IPS-NIHi7 (cell line): ENCODE measurements at regions not wholly inside any gene's neighbourhood (a gene's known extent, or its start where the extent isn't known, plus 50 kb on each side); places are given as distances from the start of the nearest gene placed in this dataset.

Experiments used
- DNase-seq: peaks from one replicate; pipeline ENCODE4 v3.0.0; 2012; ENCODE audit warnings: mixed read lengths; ENCODE audit errors: extremely low spot score

- DNase-seq = no peak
Measured at GRCh38 chr2:144281476-144281875, 238.4 kb downstream of the ZEB2 start.

GRCh38 chr2:144280009-144280408 lies 239.9 kb downstream of the ZEB2 start:
- DNase-seq = no peak

DNA sequence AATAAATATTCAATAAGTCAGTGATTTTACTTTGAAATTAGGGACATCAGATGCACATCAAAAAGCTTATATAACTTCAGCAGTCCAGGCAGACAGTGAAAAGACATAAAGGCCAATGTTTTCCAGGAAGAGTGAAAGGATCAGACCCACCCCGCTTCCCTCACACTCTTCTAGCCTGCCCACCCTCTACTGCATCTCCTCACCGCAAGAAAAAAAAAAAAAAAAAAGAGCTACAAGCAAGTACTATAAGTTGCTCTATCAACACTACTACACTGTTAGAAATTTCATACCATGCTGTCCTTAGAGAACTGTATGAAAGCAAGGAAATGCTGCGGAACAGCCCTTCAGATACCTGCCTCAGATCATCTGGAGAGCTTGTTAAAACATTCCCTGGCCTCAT lies 240.8 kb downstream of the ZEB2 start:
- DNase-seq = no peak

GRCh38 chr2:144277622-144278354 lies 242.1 kb downstream of the ZEB2 start:
- DNase-seq = no peak

- no peak for DNase-seq
Measured at GRCh38 chr2:144275340-144275739, 244.6 kb downstream of the ZEB2 start.

- DNase-seq = no peak
Measured at GRCh38 chr2:144274131-144274530, 245.8 kb downstream of the ZEB2 start.

- DNase-seq = no peak
Measured at GRCh38 chr2:144270951-144271350, 249.0 kb downstream of the ZEB2 start.

- no peak for DNase-seq
Measured at GRCh38 chr2:144268036-144268678, 251.8 kb downstream of the ZEB2 start.

GRCh38 chr2:144267239-144267638 lies 252.7 kb downstream of the ZEB2 start:
- DNase-seq = no peak

DNA sequence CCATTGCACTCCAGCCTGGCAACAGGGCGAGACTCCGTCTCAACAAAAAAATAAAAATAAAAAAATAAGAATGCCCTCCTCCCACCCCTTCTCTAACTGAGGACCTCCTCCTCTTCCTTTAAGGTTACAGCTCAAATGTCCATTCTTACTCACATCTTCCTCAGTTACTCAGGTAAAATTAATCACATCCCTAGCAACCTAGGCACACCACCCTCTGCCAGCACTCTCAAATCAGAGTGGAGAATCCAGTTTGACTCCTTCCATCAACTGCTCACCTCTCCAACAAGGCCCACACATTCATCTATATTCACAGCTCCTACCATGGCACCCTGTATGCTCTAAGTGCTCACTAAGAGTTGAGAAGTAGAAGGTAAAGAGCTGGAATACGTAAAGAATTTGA lies 254.3 kb downstream of the ZEB2 start:
- no peak for DNase-seq

DNA sequence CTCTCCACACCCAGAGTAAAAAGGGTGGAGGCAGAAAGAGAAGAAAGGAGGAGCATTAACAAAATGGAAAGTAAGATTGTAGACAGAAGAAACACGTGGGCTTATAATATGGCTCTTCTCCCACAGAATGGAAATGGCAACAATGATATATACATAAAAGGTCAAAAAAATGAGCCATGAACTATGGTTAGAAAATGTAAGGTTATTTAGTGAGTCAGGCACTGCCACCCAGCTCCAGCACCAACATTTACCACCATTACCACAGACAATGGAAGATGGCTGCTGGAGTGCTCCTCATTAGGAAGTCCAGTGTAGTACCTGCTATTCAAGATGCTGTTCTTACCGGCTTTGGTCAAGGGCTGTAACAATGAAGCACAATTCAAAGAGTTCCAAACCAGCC lies 258.0 kb downstream of the ZEB2 start:
- no peak for DNase-seq

DNA sequence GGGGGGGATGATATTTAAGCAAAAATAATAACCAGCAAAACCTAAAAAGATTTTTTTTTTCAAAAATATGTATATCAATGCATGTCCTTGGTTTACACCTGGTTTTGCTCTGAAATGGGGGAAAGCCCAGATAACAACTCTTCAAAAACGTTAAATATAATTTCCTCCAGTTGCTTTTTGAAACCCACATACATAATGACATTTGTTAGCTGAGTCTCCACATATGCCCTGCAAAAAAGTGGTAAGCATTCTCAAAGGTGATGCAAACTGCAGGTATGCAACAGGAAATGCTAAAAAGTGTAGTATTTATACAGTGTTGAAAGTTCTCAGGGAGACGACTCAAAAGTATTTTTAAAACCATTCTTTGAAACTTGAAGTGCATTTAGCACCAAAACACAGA lies 258.6 kb downstream of the ZEB2 start:
- DNase-seq = no peak

- DNase-seq = no peak
Measured at GRCh38 chr2:144259332-144259731, 260.6 kb downstream of the ZEB2 start.

- no peak for DNase-seq
Measured at GRCh38 chr2:144258154-144258553, 261.8 kb downstream of the ZEB2 start.

DNA sequence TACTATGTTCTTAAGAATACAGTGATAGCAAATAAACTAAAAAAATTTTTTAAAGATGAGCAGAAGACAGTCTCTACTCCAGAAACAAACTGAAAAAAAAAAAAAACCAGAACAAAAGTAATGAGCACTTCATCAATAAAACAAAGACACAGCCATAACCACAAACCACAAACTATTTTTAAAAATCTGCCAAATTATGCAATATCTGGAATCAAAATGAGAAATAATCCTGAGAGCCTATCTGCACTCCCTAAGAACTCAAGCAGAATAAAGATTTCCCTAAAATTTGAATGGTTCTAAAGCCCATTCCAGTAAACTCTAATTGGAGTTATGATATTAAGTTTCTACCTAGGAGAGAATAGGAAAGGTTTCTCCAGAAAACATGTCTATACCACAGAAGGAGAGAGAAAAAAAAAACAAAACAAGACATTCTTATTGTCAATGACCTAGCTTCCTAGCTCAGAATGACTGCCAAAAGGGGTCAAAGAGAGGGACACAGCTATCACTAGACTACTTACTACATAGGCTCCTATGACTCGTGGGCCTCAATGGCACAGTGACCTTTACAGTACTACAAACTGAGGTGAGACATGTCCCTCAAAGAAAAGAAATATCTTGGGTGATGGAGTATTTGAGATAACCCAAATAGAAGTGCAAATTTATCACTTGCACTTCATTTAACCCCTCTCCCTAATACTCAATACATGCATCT lies 262.8 kb downstream of the ZEB2 start:
- DNase-seq = no peak

GRCh38 chr2:144254342-144255235 lies 265.3 kb downstream of the ZEB2 start:
- DNase-seq = no peak

- DNase-seq = no peak
Measured at GRCh38 chr2:144253743-144254142, 266.2 kb downstream of the ZEB2 start.

DNA sequence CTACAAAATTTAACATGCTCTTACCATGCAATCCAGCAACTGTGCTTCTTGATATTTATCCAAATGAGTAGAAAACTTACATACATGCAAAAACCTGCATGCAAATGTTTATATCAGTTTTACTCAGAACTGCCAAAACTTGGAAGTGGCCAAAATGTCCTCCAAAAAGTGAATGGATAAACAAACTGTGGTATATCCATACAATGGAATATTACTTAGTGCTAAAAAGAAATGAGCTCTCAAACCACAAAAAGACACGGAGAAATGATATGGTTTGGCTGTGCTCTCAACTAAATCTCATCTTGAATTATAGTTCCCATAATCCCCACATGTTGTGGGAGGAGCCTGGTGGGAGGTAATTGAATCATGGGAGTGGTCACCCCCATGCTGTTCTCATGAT lies 267.2 kb downstream of the ZEB2 start:
- no peak for DNase-seq

- DNase-seq = no peak
Measured at GRCh38 chr2:144249035-144249637, 270.8 kb downstream of the ZEB2 start.

GRCh38 chr2:144248350-144249034 lies 271.4 kb downstream of the ZEB2 start:
- no peak for DNase-seq

DNA sequence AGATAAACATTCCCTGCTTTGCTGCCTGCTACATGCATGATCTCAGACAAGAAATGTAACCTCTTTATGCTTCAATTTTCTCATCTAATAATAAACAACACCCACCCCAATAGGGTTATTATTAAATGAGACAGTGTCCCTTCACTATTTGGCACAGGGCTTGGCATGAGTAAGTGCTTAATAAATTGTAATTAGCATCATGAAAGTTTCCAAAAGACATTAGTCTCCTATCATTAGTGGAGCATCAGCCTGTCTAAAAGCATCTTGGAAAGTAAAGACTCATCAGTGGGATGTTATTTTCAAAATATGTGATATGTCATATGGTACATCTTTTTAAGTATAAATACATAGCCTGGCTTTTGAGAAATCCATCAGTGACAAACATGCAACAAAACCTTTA lies 275.0 kb downstream of the ZEB2 start:
- no peak for DNase-seq
